ENCODE measurements at regions not wholly inside any gene's neighbourhood (a gene's known extent, or its start where the extent isn't known, plus 50 kb on each side); places are given as distances from the start of the nearest gene placed in this dataset.

- DNase-seq, result no peak
Observed at GRCh38 chr1:5298376-5298775, 644.0 kb downstream of the AJAP1 start.

GRCh38 chr1:5297886-5298239 is 643.5 kb downstream of the AJAP1 start:
- no peak for DNase-seq

GRCh38 chr1:5297180-5297885 is 642.9 kb downstream of the AJAP1 start:
- DNase-seq, result no peak

- no peak for DNase-seq
Observed at GRCh38 chr1:5296557-5297179, 642.3 kb downstream of the AJAP1 start.

- DNase-seq, result no peak
Observed at GRCh38 chr1:5296095-5296494, 641.7 kb downstream of the AJAP1 start.

GRCh38 chr1:5291889-5292288 is 637.5 kb downstream of the AJAP1 start:
- no peak for DNase-seq

- no peak for DNase-seq
Observed at GRCh38 chr1:5287178-5288150, 633.1 kb downstream of the AJAP1 start.

GRCh38 chr1:5286244-5286643 is 631.8 kb downstream of the AJAP1 start:
- no peak for DNase-seq

GRCh38 chr1:5274527-5274926 is 620.1 kb downstream of the AJAP1 start:
- no peak for DNase-seq

- DNase-seq, result no peak
Observed at GRCh38 chr1:5273280-5274003, 619.0 kb downstream of the AJAP1 start.

GRCh38 chr1:5272325-5272724 is 617.9 kb downstream of the AJAP1 start:
- no peak for DNase-seq

- no peak for DNase-seq
Observed at GRCh38 chr1:5271264-5271663, 616.9 kb downstream of the AJAP1 start.

GRCh38 chr1:5269901-5270300 is 615.5 kb downstream of the AJAP1 start:
- no peak for DNase-seq

GRCh38 chr1:5267603-5268235 is 613.3 kb downstream of the AJAP1 start:
- no peak for DNase-seq

GRCh38 chr1:5265438-5266075 is 611.1 kb downstream of the AJAP1 start:
- no peak for DNase-seq

- DNase-seq, result no peak
Observed at GRCh38 chr1:5264476-5264875, 610.1 kb downstream of the AJAP1 start.

- no peak for DNase-seq
Observed at GRCh38 chr1:5256793-5257192, 602.4 kb downstream of the AJAP1 start.

- DNase-seq, result no peak
Observed at GRCh38 chr1:5254975-5255374, 600.6 kb downstream of the AJAP1 start.

- DNase-seq, result no peak
Observed at GRCh38 chr1:5254131-5254725, 599.8 kb downstream of the AJAP1 start.

- no peak for DNase-seq
Observed at GRCh38 chr1:5253036-5253435, 598.6 kb downstream of the AJAP1 start.

- no peak for DNase-seq
Observed at GRCh38 chr1:5250336-5250735, 595.9 kb downstream of the AJAP1 start.

- no peak for DNase-seq
Observed at GRCh38 chr1:5245348-5245747, 590.9 kb downstream of the AJAP1 start.
